ENCODE measurements at regions not wholly inside any gene's neighbourhood (a gene's known extent, or its start where the extent isn't known, plus 50 kb on each side); places are given as distances from the start of the nearest gene placed in this dataset.

GRCh38 chr4:103907414-103907813 lies 187.6 kb upstream of the TACR3 start:
- ATAC-seq (ENCODE audit: insufficient number of reproducible peaks, low FRiP score, low read depth): no peak
- TF ChIP-seq CTCF (IDR thresholded peaks at IDR 0.05): no peak
- H3K4me3 ChIP-seq: no peak overlapping the region
- H3K9me3 ChIP-seq: no peaks in the 10 kb centered on the region
- H3K4me1 ChIP-seq (ENCODE audit: control insufficient read depth in 1 of 2, low read depth in 2 of 2): no peaks in the 10 kb centered on the region
- DNase-seq (ENCODE audit: low spot score): no peak
- no peaks in the 10 kb centered on the region for H3K27me3 ChIP-seq (replicated peaks; ENCODE audit: insufficient read depth)
- no peak overlapping the region for H3K27ac ChIP-seq
- H3K36me3 ChIP-seq: no peaks in the 10 kb centered on the region

- no peaks in the 10 kb centered on the region for H3K27me3 ChIP-seq (replicated peaks; ENCODE audit: insufficient read depth)
- no peaks in the 10 kb centered on the region for H3K4me1 ChIP-seq (ENCODE audit: control insufficient read depth in 1 of 2, low read depth in 2 of 2)
- ATAC-seq (ENCODE audit: insufficient number of reproducible peaks, low FRiP score, low read depth): no peak
- no peak overlapping the region for H3K27ac ChIP-seq
- TF ChIP-seq CTCF (IDR thresholded peaks at IDR 0.05): no peak
- no peaks in the 10 kb centered on the region for H3K36me3 ChIP-seq
- H3K4me3 ChIP-seq: no peak overlapping the region
- no peaks in the 10 kb centered on the region for H3K9me3 ChIP-seq
- no peak for DNase-seq (ENCODE audit: low spot score)
Measured at GRCh38 chr4:103904123-103904522, 184.3 kb upstream of the TACR3 start.

GRCh38 chr4:103902730-103903129 lies 182.9 kb upstream of the TACR3 start:
- Histone ChIP-seq H3K36me3 (no peaks in the 10 kb centered on the region), H3K9me3 (no peaks in the 10 kb centered on the region), H3K4me3 (no peak overlapping the region), H3K27me3 (replicated peaks; ENCODE audit: insufficient read depth) (no peaks in the 10 kb centered on the region), H3K4me1 (ENCODE audit: control insufficient read depth in 1 of 2, low read depth in 2 of 2) (no peaks in the 10 kb centered on the region), H3K27ac (no peak overlapping the region)
- DNase-seq (ENCODE audit: low spot score) (no peak), ATAC-seq (ENCODE audit: insufficient number of reproducible peaks, low FRiP score, low read depth) (no peak)
- TF ChIP-seq CTCF (IDR thresholded peaks at IDR 0.05): no peak

- H3K27ac ChIP-seq: no peak overlapping the region
- TF ChIP-seq CTCF (IDR thresholded peaks at IDR 0.05): no peak
- no peak for DNase-seq (ENCODE audit: low spot score)
- no peak overlapping the region for H3K4me3 ChIP-seq
- H3K36me3 ChIP-seq: no peaks in the 10 kb centered on the region
- no peaks in the 10 kb centered on the region for H3K9me3 ChIP-seq
- H3K27me3 ChIP-seq (replicated peaks; ENCODE audit: insufficient read depth): no peaks in the 10 kb centered on the region
- no peak for ATAC-seq (ENCODE audit: insufficient number of reproducible peaks, low FRiP score, low read depth)
- no peaks in the 10 kb centered on the region for H3K4me1 ChIP-seq (ENCODE audit: control insufficient read depth in 1 of 2, low read depth in 2 of 2)
Measured at GRCh38 chr4:103895876-103896465, 176.2 kb upstream of the TACR3 start.

GRCh38 chr4:103892586-103892985 lies 172.8 kb upstream of the TACR3 start:
- no peak for DNase-seq (ENCODE audit: low spot score)
- H3K27me3 ChIP-seq (replicated peaks; ENCODE audit: insufficient read depth): no peaks in the 10 kb centered on the region

More at GRCh38 chr4:103892586-103892985, 172.8 kb upstream of the TACR3 start:
- H3K36me3 ChIP-seq: no peaks in the 10 kb centered on the region
- ATAC-seq (ENCODE audit: insufficient number of reproducible peaks, low FRiP score, low read depth): no peak
- H3K4me1 ChIP-seq (ENCODE audit: control insufficient read depth in 1 of 2, low read depth in 2 of 2): no peaks in the 10 kb centered on the region
- H3K9me3 ChIP-seq: no peaks in the 10 kb centered on the region
- no peak for TF ChIP-seq CTCF (IDR thresholded peaks at IDR 0.05)
- no peak overlapping the region for H3K4me3 ChIP-seq
- H3K27ac ChIP-seq: no peak overlapping the region

Data from thoracic aorta (tissue), 2 donors.